ENCODE measurements at regions not wholly inside any gene's neighbourhood (a gene's known extent, or its start where the extent isn't known, plus 50 kb on each side); places are given as distances from the start of the nearest gene placed in this dataset.

- Mint-ChIP-seq H3K4me3 (no peak overlapping the region), H3K9me3 (no peaks in the 10 kb centered on the region), H3K27ac (no peak overlapping the region), H3K4me1 (no peaks in the 10 kb centered on the region), H3K27me3 (no peaks in the 10 kb centered on the region), H3K36me3 (no peaks in the 10 kb centered on the region)
- DNase-seq (ENCODE audit: low spot score in 2 of 2) (no peak), ATAC-seq (ENCODE audit: low read depth) (no peak)
Observed at GRCh38 chr9:18208166-18209059, 265.5 kb upstream of the ADAMTSL1 start.

- Mint-ChIP-seq H3K36me3 (no peaks in the 10 kb centered on the region), H3K4me3 (no peak overlapping the region), H3K27me3 (no peaks in the 10 kb centered on the region), H3K9me3 (peaks cover 6% of the 10 kb centered on the region), H3K4me1 (no peaks in the 10 kb centered on the region), H3K27ac (no peak overlapping the region)
- no peak for DNase-seq (ENCODE audit: low spot score in 2 of 2)
- no peak for ATAC-seq (ENCODE audit: low read depth)
Observed at GRCh38 chr9:18215626-18216025, 258.3 kb upstream of the ADAMTSL1 start.

GRCh38 chr9:18216376-18216775 is 257.6 kb upstream of the ADAMTSL1 start:
- peaks cover 6% of the 10 kb centered on the region for H3K9me3 Mint-ChIP-seq
- H3K4me3 Mint-ChIP-seq: no peak overlapping the region
- H3K36me3 Mint-ChIP-seq: no peaks in the 10 kb centered on the region
- H3K4me1 Mint-ChIP-seq: no peaks in the 10 kb centered on the region
- no peak for DNase-seq (ENCODE audit: low spot score in 2 of 2)
- H3K27ac Mint-ChIP-seq: no peak overlapping the region
- no peaks in the 10 kb centered on the region for H3K27me3 Mint-ChIP-seq
- no peak for ATAC-seq (ENCODE audit: low read depth)

GRCh38 chr9:18228101-18228500 is 245.9 kb upstream of the ADAMTSL1 start:
- peaks cover 4% of the 10 kb centered on the region for H3K27me3 Mint-ChIP-seq
- no peak overlapping the region for H3K4me3 Mint-ChIP-seq
- DNase-seq (ENCODE audit: low spot score in 2 of 2): no peak
- ATAC-seq (ENCODE audit: low read depth): no peak
- no peaks in the 10 kb centered on the region for H3K4me1 Mint-ChIP-seq
- no peak overlapping the region for H3K27ac Mint-ChIP-seq
- H3K36me3 Mint-ChIP-seq: no peaks in the 10 kb centered on the region
- no peaks in the 10 kb centered on the region for H3K9me3 Mint-ChIP-seq

- H3K36me3 Mint-ChIP-seq: no peaks in the 10 kb centered on the region
- DNase-seq (ENCODE audit: low spot score in 2 of 2) (no peak), ATAC-seq (ENCODE audit: low read depth) (no peak)
- H3K9me3 Mint-ChIP-seq: no peaks in the 10 kb centered on the region
- no peaks in the 10 kb centered on the region for H3K4me1 Mint-ChIP-seq
- H3K4me3 Mint-ChIP-seq: no peak overlapping the region
- peaks cover 4% of the 10 kb centered on the region for H3K27me3 Mint-ChIP-seq
- no peak overlapping the region for H3K27ac Mint-ChIP-seq
Observed at GRCh38 chr9:18229992-18230676, 243.8 kb upstream of the ADAMTSL1 start.

GRCh38 chr9:18233311-18233710 is 240.6 kb upstream of the ADAMTSL1 start:
- no peak overlapping the region for H3K27ac Mint-ChIP-seq
- H3K27me3 Mint-ChIP-seq: peaks cover 4% of the 10 kb centered on the region
- no peaks in the 10 kb centered on the region for H3K36me3 Mint-ChIP-seq
- ATAC-seq (ENCODE audit: low read depth) (no peak), DNase-seq (ENCODE audit: low spot score in 2 of 2) (no peak)
- H3K9me3 Mint-ChIP-seq: no peaks in the 10 kb centered on the region
- H3K4me3 Mint-ChIP-seq: no peak overlapping the region
- no peaks in the 10 kb centered on the region for H3K4me1 Mint-ChIP-seq

DNA sequence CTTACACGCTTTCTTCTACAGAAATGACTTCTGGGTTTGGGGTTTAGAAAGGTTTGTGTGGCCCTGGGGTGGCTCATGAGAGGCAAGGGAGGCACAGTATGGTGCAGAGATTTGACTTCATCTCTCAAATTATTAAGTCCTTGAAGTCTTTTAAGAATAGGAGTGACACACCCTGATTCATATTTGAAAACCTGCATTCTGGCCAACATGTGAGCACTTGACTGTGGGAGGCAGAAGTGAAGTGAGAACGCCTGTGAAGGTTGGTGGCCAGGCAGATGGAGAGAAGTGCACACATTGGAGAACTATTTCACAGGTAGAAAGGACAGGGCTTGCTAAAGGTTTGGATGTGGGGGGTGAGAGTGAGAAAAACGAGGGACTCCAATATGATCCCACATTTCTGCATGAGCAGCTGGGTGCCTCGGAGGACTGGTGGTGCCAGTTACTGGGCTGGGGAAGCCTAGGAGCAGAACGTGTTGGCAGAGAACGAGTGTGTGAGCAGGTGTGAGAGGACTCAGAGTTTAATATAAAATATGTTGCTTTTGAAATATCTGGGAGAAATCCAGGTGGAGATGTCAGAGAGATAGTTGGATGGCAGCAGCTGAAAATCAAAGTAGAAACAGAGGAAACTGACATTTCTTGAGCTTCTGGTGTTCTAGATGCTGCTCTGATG is 240.0 kb upstream of the ADAMTSL1 start:
- ATAC-seq (ENCODE audit: low read depth): no peak
- no peak overlapping the region for H3K27ac Mint-ChIP-seq
- H3K27me3 Mint-ChIP-seq: peaks cover 4% of the 10 kb centered on the region
- H3K36me3 Mint-ChIP-seq: no peaks in the 10 kb centered on the region
- H3K4me1 Mint-ChIP-seq: no peaks in the 10 kb centered on the region
- no peak for DNase-seq (ENCODE audit: low spot score in 2 of 2)
- no peak overlapping the region for H3K4me3 Mint-ChIP-seq
- H3K9me3 Mint-ChIP-seq: no peaks in the 10 kb centered on the region

GRCh38 chr9:18235181-18235908 is 238.6 kb upstream of the ADAMTSL1 start:
- Mint-ChIP-seq H3K27me3 (peaks cover 4% of the 10 kb centered on the region), H3K27ac (no peak overlapping the region), H3K4me3 (no peak overlapping the region), H3K9me3 (no peaks in the 10 kb centered on the region), H3K36me3 (no peaks in the 10 kb centered on the region), H3K4me1 (no peaks in the 10 kb centered on the region)
- ATAC-seq (ENCODE audit: low read depth): no peak
- DNase-seq (ENCODE audit: low spot score in 2 of 2): no peak

GRCh38 chr9:18236336-18236735 is 237.6 kb upstream of the ADAMTSL1 start:
- H3K4me3 Mint-ChIP-seq: no peak overlapping the region
- no peak for DNase-seq (ENCODE audit: low spot score in 2 of 2)
- ATAC-seq (ENCODE audit: low read depth): no peak
- no peaks in the 10 kb centered on the region for H3K9me3 Mint-ChIP-seq
- H3K27me3 Mint-ChIP-seq: peaks cover 2% of the 10 kb centered on the region
- H3K36me3 Mint-ChIP-seq: no peaks in the 10 kb centered on the region
- no peaks in the 10 kb centered on the region for H3K4me1 Mint-ChIP-seq
- no peak overlapping the region for H3K27ac Mint-ChIP-seq

DNA sequence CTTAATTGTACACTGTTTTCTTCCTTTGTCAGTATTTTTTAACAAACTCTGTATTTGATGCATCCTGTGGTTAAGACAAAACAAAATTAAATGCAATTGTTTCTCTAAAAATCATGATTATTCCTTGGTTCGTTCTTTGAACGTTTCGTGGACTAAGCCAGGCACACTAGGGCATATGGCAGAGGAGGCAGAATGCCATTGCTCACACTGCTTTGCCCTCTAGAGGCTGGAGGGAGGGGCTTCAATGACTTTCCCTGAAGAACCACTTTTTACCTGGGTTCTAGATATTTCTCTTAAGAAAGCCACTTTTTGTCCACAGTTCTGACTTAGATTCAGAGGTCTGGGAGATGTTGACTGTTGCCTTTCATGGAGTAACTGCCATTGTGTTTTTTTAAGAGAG is 236.2 kb upstream of the ADAMTSL1 start:
- no peak overlapping the region for H3K4me3 Mint-ChIP-seq
- no peaks in the 10 kb centered on the region for H3K4me1 Mint-ChIP-seq
- ATAC-seq (ENCODE audit: low read depth) (no peak), DNase-seq (ENCODE audit: low spot score in 2 of 2) (no peak)
- no peaks in the 10 kb centered on the region for H3K36me3 Mint-ChIP-seq
- H3K9me3 Mint-ChIP-seq: peaks cover 3% of the 10 kb centered on the region
- no peaks in the 10 kb centered on the region for H3K27me3 Mint-ChIP-seq
- no peak overlapping the region for H3K27ac Mint-ChIP-seq

DNA sequence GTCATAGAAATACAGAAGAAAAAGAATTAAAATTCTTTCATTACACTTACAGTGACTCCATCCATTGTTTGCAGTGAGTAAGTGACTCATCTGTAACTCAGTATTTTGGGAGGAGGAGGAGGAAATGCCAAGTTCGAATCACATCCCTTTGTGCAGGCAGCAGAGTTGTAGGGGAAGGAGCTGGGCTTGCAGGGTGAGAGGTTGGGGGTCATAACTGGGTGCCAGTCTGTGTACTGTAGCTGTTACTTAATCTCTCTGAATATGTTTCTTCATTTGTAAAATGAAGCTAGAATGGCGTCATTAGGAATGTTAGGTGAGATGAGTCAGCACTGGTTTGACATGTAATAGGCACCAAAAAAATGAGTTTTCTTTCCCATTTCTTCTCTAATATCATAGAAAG is 235.7 kb upstream of the ADAMTSL1 start:
- ATAC-seq (ENCODE audit: low read depth) (no peak), DNase-seq (ENCODE audit: low spot score in 2 of 2) (no peak)
- Mint-ChIP-seq H3K27me3 (no peaks in the 10 kb centered on the region), H3K9me3 (peaks cover 4% of the 10 kb centered on the region), H3K4me1 (no peaks in the 10 kb centered on the region), H3K27ac (no peak overlapping the region), H3K4me3 (no peak overlapping the region), H3K36me3 (no peaks in the 10 kb centered on the region)

DNA sequence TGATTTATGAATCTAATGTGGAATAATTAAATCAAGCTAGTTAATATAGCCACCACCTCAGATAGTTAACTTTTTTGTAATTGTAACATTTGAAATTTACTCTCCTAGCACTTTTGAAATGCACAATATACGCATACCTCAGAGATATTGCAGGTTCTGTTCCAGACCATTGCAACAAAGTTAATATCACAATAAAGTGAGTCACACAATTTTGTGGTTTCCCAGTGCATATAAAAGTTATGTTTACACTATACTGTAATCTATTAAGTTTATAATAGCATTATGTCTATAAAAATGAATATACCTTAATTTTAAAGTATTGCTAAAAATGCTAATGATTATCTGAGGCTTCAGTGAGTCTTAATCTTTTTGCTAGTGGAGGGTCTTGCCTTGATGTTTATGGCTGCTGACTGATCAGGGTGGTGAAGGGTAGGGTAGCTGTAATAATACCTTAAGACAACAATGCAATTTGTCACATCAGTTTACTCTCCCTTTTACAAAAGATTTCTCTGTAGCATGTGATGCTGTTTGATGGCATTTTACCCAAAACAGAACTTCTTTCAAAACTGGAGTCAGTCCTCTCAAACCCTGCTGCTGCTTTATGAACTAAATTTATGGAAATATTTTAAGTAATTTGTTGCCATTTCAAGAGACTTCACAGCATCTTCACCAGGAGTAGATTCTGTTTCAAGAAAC is 235.1 kb upstream of the ADAMTSL1 start:
- ATAC-seq (ENCODE audit: low read depth) (no peak), DNase-seq (ENCODE audit: low spot score in 2 of 2) (no peak)
- Mint-ChIP-seq H3K9me3 (peaks cover 9% of the 10 kb centered on the region), H3K4me1 (no peaks in the 10 kb centered on the region), H3K4me3 (no peak overlapping the region), H3K27ac (no peak overlapping the region), H3K27me3 (no peaks in the 10 kb centered on the region), H3K36me3 (no peaks in the 10 kb centered on the region)

DNA sequence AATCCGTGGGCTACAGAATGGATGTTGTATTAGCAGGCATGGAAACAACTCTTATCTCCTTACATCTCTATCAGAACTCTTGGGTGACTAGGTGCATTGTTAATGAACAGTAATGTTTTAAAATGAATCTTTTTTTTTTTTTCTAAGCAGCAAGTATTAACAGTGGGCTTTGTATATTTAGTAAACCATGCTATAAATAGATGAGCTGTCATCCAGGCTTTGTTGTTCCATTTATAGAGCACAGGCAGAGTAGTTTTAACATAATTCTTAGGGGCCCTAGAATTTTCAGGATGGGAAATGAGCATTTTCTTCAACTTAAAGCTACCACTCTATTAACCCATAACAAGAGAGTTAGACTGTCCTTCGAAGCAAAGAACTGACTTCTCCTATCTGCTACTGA is 233.7 kb upstream of the ADAMTSL1 start:
- Mint-ChIP-seq H3K9me3 (peaks cover 11% of the 10 kb centered on the region), H3K4me1 (no peaks in the 10 kb centered on the region), H3K27me3 (peaks cover 3% of the 10 kb centered on the region), H3K36me3 (no peaks in the 10 kb centered on the region), H3K27ac (no peak overlapping the region), H3K4me3 (no peak overlapping the region)
- ATAC-seq (ENCODE audit: low read depth) (no peak), DNase-seq (ENCODE audit: low spot score in 2 of 2) (no peak)

All from memory B cell (primary cell).